ENCODE measurements at regions not wholly inside any gene's neighbourhood (a gene's known extent, or its start where the extent isn't known, plus 50 kb on each side); places are given as distances from the start of the nearest gene placed in this dataset.

- no peak for TF ChIP-seq CTCF (IDR thresholded peaks at IDR 0.05; ENCODE audit: low read depth, low read length, poor library complexity, severe bottlenecking)
- no peak for TF ChIP-seq EZH2phosphoT487 (IDR thresholded peaks at IDR 0.05; ENCODE audit: borderline replicate concordance, low read length)
These were observed 345.1 kb downstream of the BTBD3 start for GRCh38 chr20:12262747-12263146.

Measured in DOHH2 (cell line).